Suppressor macrophage treated with lipopolysaccharide for 4 hours (primary cell): ENCODE measurements at regions not wholly inside any gene's neighbourhood (a gene's known extent, or its start where the extent isn't known, plus 50 kb on each side); places are given as distances from the start of the nearest gene placed in this dataset.
"Not testable (repeated sequence)": the region's sequence is repeated elsewhere in the genome, so short reads cannot be mapped to it uniquely, and the experiment has no call there.

Experiments used
- DNase-seq: peaks from one replicate; pipeline ENCODE4 v3.0.0-alpha.2; 2020

GRCh38 chr5:100013305-100013704, 521.9 kb upstream of the FAM174A start:
- not testable (repeated sequence) for DNase-seq

DNA sequence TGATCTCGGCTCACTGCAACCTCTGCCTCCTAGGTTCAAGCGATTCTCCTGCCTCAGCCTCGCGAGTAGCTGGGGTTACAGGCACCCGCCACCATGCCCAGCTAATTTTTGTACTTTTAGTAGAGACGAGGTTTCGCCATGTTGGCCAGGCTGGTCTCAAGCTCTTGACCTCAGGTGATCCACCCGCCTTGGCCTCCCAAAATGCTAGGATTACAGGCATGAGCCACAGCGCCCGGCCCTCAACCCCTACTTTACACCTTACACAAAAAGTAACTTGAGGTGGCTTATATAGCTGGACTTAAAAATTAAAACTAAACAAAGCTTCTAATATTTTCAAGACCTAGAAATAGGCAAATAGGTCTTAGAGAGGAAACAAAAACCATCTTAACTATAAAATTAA, 524.0 kb upstream of the FAM174A start:
- DNase-seq, result not testable (repeated sequence)

GRCh38 chr5:100004969-100005368, 530.2 kb upstream of the FAM174A start:
- DNase-seq, result no peak

- DNase-seq, result no peak
These were observed 536.9 kb upstream of the FAM174A start for GRCh38 chr5:99998319-99998718.

DNA sequence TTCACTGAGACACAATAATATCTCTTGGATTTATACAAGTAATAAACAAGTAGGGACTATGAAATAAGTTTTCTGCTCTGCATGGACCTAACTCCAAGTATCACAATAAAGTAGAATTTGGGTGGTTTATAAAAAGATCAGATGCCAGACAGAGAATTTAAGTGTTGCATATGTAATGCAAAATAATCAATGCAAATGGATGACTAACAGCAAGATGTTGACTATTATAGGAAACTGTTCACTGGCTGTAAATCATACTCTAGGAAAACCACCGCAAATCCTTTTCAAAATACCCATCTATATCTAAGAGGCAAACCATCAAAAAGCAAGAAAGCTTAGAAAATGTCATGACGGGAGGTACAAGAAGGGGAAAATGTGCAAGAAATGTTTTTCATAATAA, 539.8 kb upstream of the FAM174A start:
- DNase-seq, result no peak

- no peak for DNase-seq
These were observed 561.4 kb upstream of the FAM174A start for GRCh38 chr5:99973779-99974178.

DNA sequence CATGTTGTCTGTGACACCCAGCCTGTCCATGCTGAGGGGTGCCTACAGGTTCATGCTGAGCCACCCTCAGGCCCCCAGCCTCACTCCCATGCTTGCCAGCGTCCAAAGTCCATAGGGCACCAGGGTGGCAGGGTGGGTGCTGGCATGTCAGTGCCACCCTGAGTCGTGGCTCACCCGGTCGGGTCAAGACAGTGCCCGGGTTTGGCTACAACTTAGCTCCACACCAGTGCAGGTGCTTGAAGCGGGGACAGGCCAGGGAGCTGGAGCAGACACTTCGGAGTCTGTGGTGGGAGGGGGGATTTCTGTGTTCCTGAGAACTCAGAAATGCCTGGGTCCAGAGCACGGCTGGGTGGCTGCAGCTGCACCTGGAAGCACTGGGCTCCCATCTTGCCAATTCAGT, 579.2 kb upstream of the FAM174A start:
- DNase-seq, result no peak

GRCh38 chr5:99955006-99955405, 580.2 kb upstream of the FAM174A start:
- no peak for DNase-seq

DNA sequence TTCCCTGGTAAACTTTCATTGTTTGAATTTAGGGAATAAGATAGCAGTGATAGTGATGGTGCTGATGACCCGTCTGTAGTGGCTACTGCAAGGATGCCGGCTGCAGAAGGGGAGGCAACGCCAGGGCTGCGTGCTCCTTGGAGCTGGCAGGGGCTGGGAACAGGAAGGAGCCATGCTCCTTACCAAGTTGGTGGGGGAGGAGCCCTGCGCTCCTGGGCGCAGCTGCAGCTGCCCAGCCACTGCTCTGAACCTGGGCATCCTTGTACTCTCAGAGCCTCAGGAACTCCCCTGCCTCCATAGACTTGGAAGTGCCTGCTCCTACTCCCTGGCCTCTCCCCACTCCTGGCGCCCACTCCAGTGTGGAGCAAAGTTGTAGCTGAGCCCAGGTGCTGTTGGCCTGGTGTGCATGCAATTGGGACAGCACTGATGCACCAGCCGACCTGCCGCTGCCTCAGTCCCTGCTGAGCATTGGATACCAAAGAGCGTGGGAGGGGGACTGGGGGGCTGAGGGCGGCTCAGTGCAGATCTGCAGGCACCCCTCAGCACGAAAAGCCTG, 585.1 kb upstream of the FAM174A start:
- DNase-seq, result no peak

GRCh38 chr5:99949361-99949760, 585.8 kb upstream of the FAM174A start:
- DNase-seq, result no peak

- no peak for DNase-seq
These were observed 586.3 kb upstream of the FAM174A start for GRCh38 chr5:99948850-99949249.

DNA sequence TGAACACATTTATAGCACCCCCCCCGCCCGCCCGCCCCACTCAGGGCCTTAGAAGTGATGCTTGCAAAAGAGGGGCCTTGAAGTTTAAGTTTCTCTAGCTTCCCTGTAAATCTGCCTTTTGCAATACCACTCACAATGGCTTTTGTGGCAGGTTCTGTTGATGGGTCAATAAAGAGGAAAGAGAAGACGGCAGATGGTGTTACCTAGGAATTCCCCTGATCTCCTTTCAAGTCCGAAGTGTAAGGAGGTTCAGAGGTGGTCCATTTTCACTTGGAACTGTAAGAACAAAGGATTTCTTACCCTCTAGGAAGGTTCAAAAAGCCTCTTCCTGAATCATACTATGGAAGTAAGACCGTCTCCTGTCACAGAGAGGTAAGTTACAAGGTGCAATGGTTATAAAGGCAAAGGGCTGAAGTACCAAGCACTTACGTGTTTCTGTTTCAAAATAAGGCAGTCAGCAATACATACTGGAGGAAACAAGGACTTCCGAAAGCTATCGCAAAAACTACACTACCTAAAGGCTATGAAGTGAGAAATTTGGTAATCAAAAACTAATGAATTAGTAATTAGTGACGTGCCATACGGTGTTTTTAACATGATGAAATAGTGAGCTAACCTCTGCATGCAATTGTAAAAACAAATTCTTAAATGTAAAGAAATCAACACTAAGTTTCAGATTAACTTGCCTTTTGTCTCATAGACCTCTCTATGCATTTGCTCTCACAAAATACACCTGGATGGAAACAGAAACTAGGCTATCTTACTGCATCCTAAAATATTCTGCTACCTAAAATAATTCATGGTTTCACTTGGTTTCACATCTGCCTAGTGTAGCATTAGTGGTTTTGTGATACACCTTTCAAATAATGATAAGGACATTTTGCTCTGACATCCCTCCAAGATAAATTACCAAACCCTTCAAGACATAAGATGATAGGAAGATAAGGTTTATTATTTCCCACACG, 589.4 kb upstream of the FAM174A start:
- DNase-seq, result no peak

DNA sequence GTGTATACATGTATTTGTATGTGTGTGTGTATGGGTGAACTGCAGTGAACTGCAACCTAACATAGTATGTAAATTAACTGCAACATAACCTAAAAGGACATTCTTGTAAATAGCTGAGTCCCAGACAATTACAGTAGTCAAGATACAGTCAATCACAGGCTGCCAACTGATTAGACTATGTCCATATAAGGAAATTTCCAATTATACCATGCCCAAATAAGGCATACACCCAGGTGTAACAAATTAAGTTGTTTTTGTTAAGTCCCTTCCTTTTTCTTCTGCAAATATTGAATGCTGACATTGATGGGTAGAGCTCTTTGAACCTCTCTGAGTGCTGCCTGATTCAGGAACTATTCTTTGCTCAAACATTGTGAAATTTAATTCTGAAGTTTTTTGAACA, 594.6 kb upstream of the FAM174A start:
- DNase-seq, result no peak

DNA sequence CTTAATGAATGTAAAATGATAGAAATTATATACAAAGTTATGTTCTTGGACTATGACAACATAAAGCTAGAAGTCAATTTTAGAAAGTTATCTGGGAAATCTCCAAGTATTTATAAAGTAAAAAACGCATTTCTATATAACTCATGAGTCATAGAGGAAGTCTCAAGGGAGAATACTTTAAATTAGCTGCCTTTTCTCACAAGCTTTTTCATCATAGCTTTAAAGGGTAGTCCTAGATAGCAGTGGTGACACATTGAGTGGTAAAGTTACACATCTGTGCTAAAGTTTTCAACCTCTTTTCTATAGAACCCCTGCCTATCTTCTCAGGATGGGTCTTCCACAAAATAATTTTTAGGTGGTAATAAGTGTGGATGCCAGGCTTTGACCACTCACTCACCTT, 598.3 kb upstream of the FAM174A start:
- DNase-seq, result no peak

GRCh38 chr5:99929806-99930135, 605.4 kb upstream of the FAM174A start:
- no peak for DNase-seq

- DNase-seq, result no peak
These were observed 605.9 kb upstream of the FAM174A start for GRCh38 chr5:99929067-99929805.

GRCh38 chr5:99928490-99928889, 606.7 kb upstream of the FAM174A start:
- no peak for DNase-seq

- no peak for DNase-seq
These were observed 608.7 kb upstream of the FAM174A start for GRCh38 chr5:99926463-99926862.

- DNase-seq, result no peak
These were observed 612.8 kb upstream of the FAM174A start for GRCh38 chr5:99922386-99922785.

DNA sequence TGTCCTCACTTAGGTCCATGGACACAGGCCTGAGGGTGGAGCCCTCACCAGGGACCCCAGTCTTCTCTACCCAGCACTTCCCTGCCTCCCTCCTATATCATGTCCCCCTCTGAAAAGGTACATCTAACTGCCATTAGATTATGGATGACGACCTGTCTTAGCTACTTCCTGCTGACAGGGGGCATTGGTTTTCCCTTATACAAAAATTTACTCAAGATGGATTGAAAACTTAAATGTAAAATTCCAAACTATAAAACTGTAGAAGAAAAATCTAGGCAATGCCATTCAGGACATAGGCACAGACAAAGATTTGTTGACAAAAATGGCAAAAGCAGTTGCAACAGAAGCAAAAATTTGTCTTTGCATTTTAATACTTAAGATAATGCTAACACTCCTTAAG, 623.2 kb upstream of the FAM174A start:
- no peak for DNase-seq

DNA sequence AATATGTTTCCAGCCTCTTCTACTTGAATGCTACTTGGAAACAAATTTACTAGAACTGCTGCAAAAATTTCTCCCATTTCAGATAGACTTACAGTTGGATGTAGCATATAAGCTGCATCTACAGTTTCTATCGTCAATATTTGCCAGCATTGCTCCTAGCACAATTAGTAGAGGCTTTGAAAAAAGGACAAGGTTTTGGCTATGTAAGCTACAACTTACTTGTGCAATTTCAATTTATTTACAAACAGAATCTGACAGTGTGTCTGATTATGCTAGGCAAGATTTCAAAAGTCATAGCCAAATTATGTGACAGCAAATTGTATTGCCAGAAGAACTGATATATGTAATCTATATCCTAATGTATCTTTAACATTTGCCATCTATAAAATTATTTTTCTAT, 628.4 kb upstream of the FAM174A start:
- no peak for DNase-seq

GRCh38 chr5:99901972-99902371, 633.2 kb upstream of the FAM174A start:
- DNase-seq, result no peak

- DNase-seq, result no peak
These were observed 634.8 kb upstream of the FAM174A start for GRCh38 chr5:99900302-99900852.
